Mucosa of descending colon (tissue), 3 donors: ENCODE measurements at regions not wholly inside any gene's neighbourhood (a gene's known extent, or its start where the extent isn't known, plus 50 kb on each side); places are given as distances from the start of the nearest gene placed in this dataset.

Experiments
- ATAC-seq: fragments of 200-7000 bp; cut with Tn5 transposase; one replicate; pipeline ENCODE4 v1.9.1; 2020; ENCODE audit warnings: mild to moderate bottlenecking, moderate library complexity
- DNase-seq, 3 donors: peaks; one replicate each; pipeline ENCODE4 v3.0.0-alpha.2; 2020
- H3K36me3 ChIP-seq: fragments of 200-600 bp; one replicate; pipeline ENCODE4 v1.8.0; 2021; ENCODE audit warnings: low read depth, mild to moderate bottlenecking
- H3K4me1 ChIP-seq: fragments of 200-600 bp; one replicate; pipeline ENCODE4 v1.8.0; 2021; ENCODE audit warnings: low read depth, mild to moderate bottlenecking
- H3K4me3 ChIP-seq: fragments of 200-600 bp; one replicate; pipeline ENCODE4 v1.8.0; 2021; ENCODE audit warnings: mild to moderate bottlenecking
- H3K9me3 ChIP-seq: fragments of 200-600 bp; one replicate; pipeline ENCODE4 v1.8.0; 2021; ENCODE audit warnings: mild to moderate bottlenecking
- intact Hi-C, 2 donors: fragments of 100-400 bp; cut with DNase I in 1 of 2; cut with micrococcal nuclease in 1 of 2; formaldehyde crosslinking; loops; one replicate each; pipeline versions ENCODE4 v1.11.0 to v1.11.1; 2022; cut with DNase I, micrococcal nuclease
- TF ChIP-seq, protein P1 (sequence below): fragments of 200-600 bp; IDR thresholded peaks from one replicate; pipeline ENCODE4 v1.8.0; 2022; ENCODE audit warnings: antibody characterized with exemption, mild to moderate bottlenecking
- donor health status: DM: no; HTN: no; CAD: no; lungs with moderate emphysema.
- donor health status: DM: no; HTN: no; CAD: no.
- donor health status: DM: no; HTN: yes; CAD: no.

DNA sequence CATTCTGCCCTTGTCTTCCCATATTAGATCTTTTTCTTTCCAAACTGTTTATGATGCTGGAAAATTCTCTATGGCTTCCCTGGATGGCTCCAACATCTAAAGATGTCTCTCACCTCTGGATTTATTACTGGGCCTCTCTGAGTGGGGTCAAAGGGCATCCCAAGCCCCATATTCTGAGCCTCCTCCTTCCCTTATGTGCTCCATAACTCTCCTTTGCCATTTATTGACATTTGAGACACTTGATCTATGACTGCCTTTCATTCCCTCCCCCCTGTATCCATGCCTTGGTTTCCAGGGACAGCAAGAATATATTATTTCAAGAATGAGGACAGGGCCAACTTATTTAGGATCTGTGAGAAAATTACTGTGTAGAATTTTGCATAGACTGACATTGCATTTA is 369.3 kb upstream of the ONECUT1 start:
- no peak for ATAC-seq
- DNase-seq, result no peak
- no peak overlapping the region for H3K4me3 ChIP-seq
- H3K4me1 ChIP-seq, result no peaks in the 10 kb centered on the region
- intact Hi-C loops, result no loop called here
- H3K36me3 ChIP-seq, result no peaks in the 10 kb centered on the region
- TF ChIP-seq, protein P1, sequence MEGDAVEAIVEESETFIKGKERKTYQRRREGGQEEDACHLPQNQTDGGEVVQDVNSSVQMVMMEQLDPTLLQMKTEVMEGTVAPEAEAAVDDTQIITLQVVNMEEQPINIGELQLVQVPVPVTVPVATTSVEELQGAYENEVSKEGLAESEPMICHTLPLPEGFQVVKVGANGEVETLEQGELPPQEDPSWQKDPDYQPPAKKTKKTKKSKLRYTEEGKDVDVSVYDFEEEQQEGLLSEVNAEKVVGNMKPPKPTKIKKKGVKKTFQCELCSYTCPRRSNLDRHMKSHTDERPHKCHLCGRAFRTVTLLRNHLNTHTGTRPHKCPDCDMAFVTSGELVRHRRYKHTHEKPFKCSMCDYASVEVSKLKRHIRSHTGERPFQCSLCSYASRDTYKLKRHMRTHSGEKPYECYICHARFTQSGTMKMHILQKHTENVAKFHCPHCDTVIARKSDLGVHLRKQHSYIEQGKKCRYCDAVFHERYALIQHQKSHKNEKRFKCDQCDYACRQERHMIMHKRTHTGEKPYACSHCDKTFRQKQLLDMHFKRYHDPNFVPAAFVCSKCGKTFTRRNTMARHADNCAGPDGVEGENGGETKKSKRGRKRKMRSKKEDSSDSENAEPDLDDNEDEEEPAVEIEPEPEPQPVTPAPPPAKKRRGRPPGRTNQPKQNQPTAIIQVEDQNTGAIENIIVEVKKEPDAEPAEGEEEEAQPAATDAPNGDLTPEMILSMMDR, result no peak
- H3K9me3 ChIP-seq, result no peaks in the 10 kb centered on the region

DNA sequence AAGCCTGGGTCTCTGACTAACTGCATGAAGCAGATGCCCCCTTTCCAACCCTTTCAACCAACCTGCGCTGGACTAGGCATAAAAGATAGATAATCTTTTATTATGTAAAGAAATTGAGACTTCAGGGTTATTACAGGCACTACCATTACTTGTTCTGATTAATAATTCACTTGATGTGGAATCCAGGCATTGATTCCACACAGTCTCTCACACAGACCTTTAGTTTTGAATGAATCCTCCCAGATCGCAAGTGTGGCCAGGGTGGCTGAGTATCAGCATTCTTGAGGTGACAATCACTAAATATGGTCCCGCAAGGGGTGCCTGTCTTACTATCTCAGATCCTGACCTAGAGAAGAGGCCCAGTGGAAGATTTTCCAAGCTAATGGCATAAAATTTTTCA is 368.9 kb upstream of the ONECUT1 start:
- TF ChIP-seq, protein P1, result no peak
- ATAC-seq, result no peak
- DNase-seq, result no peak
- Histone ChIP-seq H3K36me3 (no peaks in the 10 kb centered on the region), H3K4me1 (no peaks in the 10 kb centered on the region), H3K9me3 (no peaks in the 10 kb centered on the region), H3K4me3 (no peak overlapping the region)
- intact Hi-C loops, result no loop called here

DNA sequence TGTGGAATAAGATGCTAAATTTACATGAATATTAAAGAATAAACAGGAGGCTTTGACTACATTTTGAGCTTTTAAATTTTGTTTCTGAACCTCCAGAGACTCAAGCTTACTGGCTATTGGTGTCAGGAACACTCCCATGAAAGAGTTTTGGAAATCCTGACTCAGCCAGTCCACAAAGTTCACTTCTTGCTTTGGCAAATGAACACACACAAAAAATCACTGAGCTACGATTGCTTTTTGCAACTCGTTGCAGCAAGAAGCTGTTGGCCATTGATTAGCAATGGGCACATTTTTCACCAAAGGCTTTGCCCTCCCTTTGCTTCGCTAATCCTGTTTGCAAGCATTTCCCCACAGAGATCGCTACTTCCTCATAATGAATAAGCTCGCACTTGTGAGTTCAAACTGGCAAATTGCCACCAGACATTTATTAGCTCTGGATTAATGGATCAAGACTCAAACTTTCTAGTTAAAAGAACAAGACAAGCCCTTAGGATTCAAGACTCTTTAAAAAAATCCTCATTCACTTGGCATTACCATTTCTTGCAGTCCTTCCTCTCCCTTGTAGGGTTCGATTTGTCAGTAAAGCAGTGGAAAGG is 343.2 kb upstream of the ONECUT1 start:
- no peaks in the 10 kb centered on the region for H3K36me3 ChIP-seq
- intact Hi-C loops, result no loop called here
- TF ChIP-seq, protein P1, result no peak
- ATAC-seq (no peak), DNase-seq (no peak)
- no peak overlapping the region for H3K4me3 ChIP-seq
- H3K9me3 ChIP-seq, result no peaks in the 10 kb centered on the region
- no peaks in the 10 kb centered on the region for H3K4me1 ChIP-seq

DNA sequence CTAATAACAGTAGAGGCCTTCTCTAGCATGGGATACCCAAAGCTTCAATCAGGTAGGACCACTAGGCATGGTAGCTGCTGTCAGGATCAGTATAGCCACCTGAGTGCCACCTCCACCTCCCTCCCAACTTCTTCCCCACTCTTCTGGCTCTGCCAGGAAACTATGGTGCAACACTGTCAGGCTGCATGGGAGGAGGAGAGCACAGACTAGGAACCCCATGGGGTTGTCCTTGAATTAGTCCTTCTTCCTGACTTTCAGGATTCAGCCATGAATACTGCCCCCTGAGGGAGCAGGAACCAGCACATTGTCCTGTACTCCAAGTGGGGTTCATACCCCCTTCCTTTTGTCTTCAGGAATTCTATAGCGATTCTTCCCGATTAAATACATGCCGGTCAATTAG is 340.8 kb upstream of the ONECUT1 start:
- intact Hi-C loops, result no loop called here
- H3K36me3 ChIP-seq, result no peaks in the 10 kb centered on the region
- TF ChIP-seq, protein P1, result no peak
- no peaks in the 10 kb centered on the region for H3K4me1 ChIP-seq
- ATAC-seq (no peak), DNase-seq (no peak)
- H3K9me3 ChIP-seq, result no peaks in the 10 kb centered on the region
- no peak overlapping the region for H3K4me3 ChIP-seq

DNA sequence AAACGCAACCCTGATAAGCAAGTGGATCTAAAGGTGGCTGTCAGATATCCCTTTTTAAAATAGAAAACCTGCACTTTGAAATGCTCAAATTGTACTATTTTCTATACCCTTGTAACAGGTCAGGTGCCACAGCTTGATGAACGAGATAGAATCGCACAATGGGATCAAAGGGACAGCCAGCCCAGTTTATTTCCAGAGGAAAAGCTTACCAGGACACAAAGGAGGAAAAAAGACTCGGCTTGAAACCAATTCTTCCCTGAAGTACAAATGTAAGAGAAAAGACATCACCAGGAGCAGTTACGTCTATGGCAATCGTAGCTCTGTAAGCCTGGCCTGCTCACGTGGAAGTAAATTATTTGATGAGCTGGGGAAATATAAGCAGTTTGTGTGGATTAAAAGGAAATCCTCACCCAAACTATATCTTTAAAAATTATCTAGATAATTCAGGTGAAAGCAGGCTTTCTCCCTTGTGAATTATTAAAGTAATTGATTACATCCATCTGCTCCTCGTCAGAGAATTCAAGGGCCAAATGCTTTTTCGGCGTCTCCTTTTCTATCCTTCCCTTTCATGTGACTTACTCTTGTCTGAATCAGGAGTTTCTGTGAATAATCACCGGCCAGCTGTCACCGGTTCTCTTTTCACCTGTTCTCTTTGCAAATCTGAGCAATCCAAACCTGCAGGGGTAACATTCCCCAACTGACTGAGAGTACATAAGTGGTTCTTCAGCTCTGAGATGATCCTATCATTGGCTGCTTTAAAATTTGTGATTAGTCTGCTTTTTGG is 339.2 kb upstream of the ONECUT1 start:
- ATAC-seq (no peak), DNase-seq (no peak)
- TF ChIP-seq, protein P1, result no peak
- no peaks in the 10 kb centered on the region for H3K9me3 ChIP-seq
- H3K36me3 ChIP-seq, result no peaks in the 10 kb centered on the region
- intact Hi-C loops, result no loop called here
- no peaks in the 10 kb centered on the region for H3K4me1 ChIP-seq
- no peak overlapping the region for H3K4me3 ChIP-seq
